OCI-LY7 (cell line): ENCODE measurements at regions not wholly inside any gene's neighbourhood (a gene's known extent, or its start where the extent isn't known, plus 50 kb on each side); places are given as distances from the start of the nearest gene placed in this dataset.

Source experiments
- BruUV-seq: library from RNA; stranded (reverse); fragments of 400-500 nt; replicated peaks from 2 replicates; lab custom pipeline; 2021; lab: Mats Ljungman, UMichigan
- CTCF ChIA-PET: fragments of 300-600 bp; sonication (Branson Sonifier 250); formaldehyde crosslinking; loops from one replicate; lab custom pipeline; 2022; ENCODE audit warnings: antibody characterized with exemption; ENCODE audit not compliant: unreplicated experiment; lab: Charles Lee
- POLR2A ChIA-PET: fragments of 300-600 bp; sonication (Branson Sonifier 250); formaldehyde crosslinking; loops from one replicate; lab custom pipeline; 2022; ENCODE audit warnings: antibody characterized with exemption; lab: Charles Lee
- DNase-seq: peaks from one replicate; pipeline ENCODE4 v3.0.0-alpha.2; 2015; ENCODE audit warnings: low spot score
- H2AFZ ChIP-seq: fragments of 200-600 bp; sonication (generic), shearing (Covaris generic); 2 replicates; pipeline ENCODE4 v1.6.1; 2014; ENCODE audit warnings: mild to moderate bottlenecking, antibody characterized with exemption, low read length, moderate library complexity
- H3K27ac ChIP-seq: fragments of 200-600 bp; sonication (generic); 2 replicates; pipeline ENCODE4 v1.5.1; 2014; ENCODE audit warnings: mixed run types, low read depth, mild to moderate bottlenecking, moderate library complexity, low read length, inconsistent platforms; ENCODE audit not compliant: poor library complexity, severe bottlenecking
- H3K36me3 ChIP-seq: fragments of 200-600 bp; sonication (generic); 2 replicates; pipeline ENCODE4 v1.6.1; 2014; ENCODE audit warnings: mild to moderate bottlenecking, antibody characterized with exemption, low read length, moderate library complexity, mixed read lengths; ENCODE audit not compliant: insufficient read depth
- H3K4me1 ChIP-seq: fragments of 200-600 bp; sonication (generic); 2 replicates; pipeline ENCODE4 v1.5.1; 2014; ENCODE audit warnings: mild to moderate bottlenecking, low read length; ENCODE audit not compliant: insufficient read depth, poor library complexity, severe bottlenecking
- H3K4me2 ChIP-seq: fragments of 200-600 bp; sonication (generic); 2 replicates; pipeline ENCODE4 v1.6.1; 2014; ENCODE audit warnings: mild to moderate bottlenecking, low read length
- H3K4me3 ChIP-seq: fragments of 200-600 bp; sonication (generic); 2 replicates; pipeline ENCODE4 v1.5.1; 2014; ENCODE audit warnings: mild to moderate bottlenecking, low read depth, low read length; ENCODE audit not compliant: poor library complexity, severe bottlenecking
- H3K79me2 ChIP-seq: fragments of 200-600 bp; sonication (generic); 2 replicates; pipeline ENCODE4 v1.6.1; 2016; ENCODE audit warnings: low read depth, mild to moderate bottlenecking, low read length, moderate library complexity, mixed read lengths; ENCODE audit not compliant: insufficient read depth
- H3K9me2 ChIP-seq: fragments of 200-600 bp; sonication (generic); 2 replicates; pipeline ENCODE4 v1.6.1; 2016; ENCODE audit warnings: mild to moderate bottlenecking, low read length, mixed read lengths; ENCODE audit not compliant: insufficient read depth
- H3K9me3 ChIP-seq: fragments of 200-600 bp; sonication (generic); 2 replicates; pipeline ENCODE4 v1.6.1; 2014; ENCODE audit warnings: mild to moderate bottlenecking, mixed run types, low read length, mixed read lengths
- H4K20me1 ChIP-seq: fragments of 200-600 bp; sonication (generic); 2 replicates; pipeline ENCODE4 v1.6.1; 2014; ENCODE audit warnings: mild to moderate bottlenecking, antibody characterized with exemption, low read length, moderate library complexity, mixed read lengths; ENCODE audit not compliant: insufficient read depth
- CTCF ChIP-seq: fragments of 200-600 bp; sonication (generic); conservative IDR thresholded peaks from 2 replicates; pipeline ENCODE4 v1.5.1; 2014; ENCODE audit warnings: mild to moderate bottlenecking, antibody characterized with exemption, low read length, moderate library complexity, mixed read lengths
- EZH2phosphoT487 ChIP-seq: fragments of 200-600 bp; sonication (generic); IDR thresholded peaks from 2 replicates; pipeline ENCODE4 v1.6.1; 2018; ENCODE audit warnings: low read depth, borderline replicate concordance, mild to moderate bottlenecking, mixed run types, antibody characterized with exemption, low read length, moderate library complexity, mixed read lengths
- intact Hi-C: fragments of 100-400 bp; cut with micrococcal nuclease; formaldehyde crosslinking; loops from one replicate; pipeline ENCODE4 v1.10.0; 2022; ENCODE audit not compliant: unreplicated experiment

GRCh38 chr6:139985236-139985815, 610.9 kb upstream of the CITED2 start:
- POLR2A ChIA-PET = no interaction called here
- intact Hi-C loops = no loop called here
- Histone ChIP-seq H3K79me2 (no peaks in the 10 kb centered on the region), H3K4me1 (no peaks in the 10 kb centered on the region), H3K36me3 (no peaks in the 10 kb centered on the region), H3K27ac (no peak overlapping the region), H3K9me2 (no peaks in the 10 kb centered on the region), H2AFZ (no peak overlapping the region), H3K4me2 (no peak overlapping the region), H4K20me1 (no peaks in the 10 kb centered on the region), H3K4me3 (no peak overlapping the region), H3K9me3 (no peaks in the 10 kb centered on the region)
- no TSS peak for BruUV-seq
- TF ChIP-seq CTCF (no peak), EZH2phosphoT487 (no peak)
- no peak for DNase-seq
- CTCF ChIA-PET = no interaction called here

- no peaks in the 10 kb centered on the region for H3K79me2 ChIP-seq
- no peak for DNase-seq
- H3K27ac ChIP-seq = no peak overlapping the region
- intact Hi-C loops = no loop called here
- no TSS peak for BruUV-seq
- CTCF ChIA-PET = no interaction called here
- H3K4me3 ChIP-seq = no peak overlapping the region
- no peaks in the 10 kb centered on the region for H3K9me2 ChIP-seq
- no peaks in the 10 kb centered on the region for H4K20me1 ChIP-seq
- no peaks in the 10 kb centered on the region for H3K36me3 ChIP-seq
- no peak overlapping the region for H3K4me2 ChIP-seq
- no peaks in the 10 kb centered on the region for H3K9me3 ChIP-seq
- no peak overlapping the region for H2AFZ ChIP-seq
- no peaks in the 10 kb centered on the region for H3K4me1 ChIP-seq
- POLR2A ChIA-PET = interaction anchor here (0.6 kb wide), 1 partner anchor 655 kb away, joined by 5 read pairs; no protein-coding TSS in a partner anchor
- TF ChIP-seq CTCF (no peak), EZH2phosphoT487 (no peak)
Measured at GRCh38 chr6:139984317-139984716, 609.9 kb upstream of the CITED2 start.

- no peaks in the 10 kb centered on the region for H3K4me1 ChIP-seq
- TF ChIP-seq EZH2phosphoT487 = no peak
- no peak for TF ChIP-seq CTCF
- H3K4me2 ChIP-seq = no peak overlapping the region
- no peak overlapping the region for H3K4me3 ChIP-seq
- ChIA-PET CTCF (no interaction called here), POLR2A (no interaction called here)
- H3K9me2 ChIP-seq = no peaks in the 10 kb centered on the region
- H3K79me2 ChIP-seq = no peaks in the 10 kb centered on the region
- DNase-seq = no peak
- no peak overlapping the region for H2AFZ ChIP-seq
- no peaks in the 10 kb centered on the region for H4K20me1 ChIP-seq
- intact Hi-C loops = no loop called here
- no peak overlapping the region for H3K27ac ChIP-seq
- H3K36me3 ChIP-seq = no peaks in the 10 kb centered on the region
- BruUV-seq = no TSS peak
- H3K9me3 ChIP-seq = no peaks in the 10 kb centered on the region
Measured at GRCh38 chr6:139983555-139984276, 609.3 kb upstream of the CITED2 start.
